Mesenchymal stem cell (in vitro differentiated cells and primary cell): ENCODE measurements at regions not wholly inside any gene's neighbourhood (a gene's known extent, or its start where the extent isn't known, plus 50 kb on each side); places are given as distances from the start of the nearest gene placed in this dataset. TPM values are rescaled to one million over a fixed set of nuclear protein-coding genes. Genes with fewer than 3 reads are reported as not detected.
A peak's percentile ranks its signal among the peaks of the same experiment; 100 is the strongest.

ENCODE experiments used
- DNase-seq: peaks from one replicate; pipeline ENCODE4 v3.0.0-alpha.2; 2013
- H2AFZ ChIP-seq: one replicate; pipeline ENCODE4 v1.6.1; 2013; ENCODE audit warnings: low read depth, mild to moderate bottlenecking, control low read depth, inconsistent platforms, low read length, moderate library complexity
- H2AK5ac ChIP-seq: 2 replicates; pipeline ENCODE4 v1.6.1; 2013; ENCODE audit warnings: low read length, moderate library complexity, mild to moderate bottlenecking, inconsistent platforms; ENCODE audit not compliant: severe bottlenecking
- H2BK120ac ChIP-seq: one replicate; pipeline ENCODE4 v1.6.1; 2013; ENCODE audit warnings: low read depth, mild to moderate bottlenecking, inconsistent platforms, low read length, moderate library complexity
- H2BK12ac ChIP-seq, 2 experiments: one replicate each; pipeline ENCODE4 v1.6.1; 2013; ENCODE audit warnings: inconsistent platforms in 2 of 2, low read length in 2 of 2, mild to moderate bottlenecking in 2 of 2, moderate library complexity in 2 of 2, control low read depth in 1 of 2
- H2BK15ac ChIP-seq: one replicate; pipeline ENCODE4 v1.6.1; 2013; ENCODE audit warnings: mild to moderate bottlenecking, low read depth, inconsistent platforms; ENCODE audit not compliant: poor library complexity, severe bottlenecking
- H2BK5ac ChIP-seq: 2 replicates; pipeline ENCODE4 v1.6.1; 2013; ENCODE audit warnings: low read depth, mild to moderate bottlenecking, low read length, control low read depth, inconsistent platforms; ENCODE audit not compliant: poor library complexity, severe bottlenecking
- H3K14ac ChIP-seq, 2 experiments: one replicate each; pipeline ENCODE4 v1.6.1; 2013; ENCODE audit warnings: inconsistent platforms in 2 of 2, low read length in 2 of 2, control low read depth in 1 of 2, mild to moderate bottlenecking in 1 of 2, moderate library complexity in 1 of 2
- H3K18ac ChIP-seq, 2 experiments: one replicate each; pipeline ENCODE4 v1.6.1; 2013; ENCODE audit warnings: inconsistent platforms in 2 of 2, low read length in 2 of 2, control low read depth in 1 of 2, low read depth in 1 of 2, mild to moderate bottlenecking in 1 of 2
- H3K23ac ChIP-seq, 2 experiments: one replicate each; pipeline ENCODE4 v1.6.1; 2013; ENCODE audit warnings: inconsistent platforms in 2 of 2, low read length in 2 of 2, mild to moderate bottlenecking in 2 of 2, moderate library complexity in 2 of 2, control low read depth in 1 of 2
- H3K27ac ChIP-seq: 2 replicates; pipeline ENCODE4 v1.5.1; 2013; ENCODE audit warnings: mild to moderate bottlenecking, moderate library complexity, low read length, control low read depth, inconsistent platforms; ENCODE audit not compliant: poor library complexity, severe bottlenecking
- H3K27me3 ChIP-seq, 2 experiments: 2 replicates each; pipeline versions ENCODE4 v1.6.1 to v1.7.0; 2013; ENCODE audit warnings: low read length in 2 of 2, mild to moderate bottlenecking in 2 of 2, moderate library complexity in 2 of 2, control low read depth in 1 of 2, inconsistent platforms in 1 of 2; ENCODE audit not compliant: control insufficient read depth in 1 of 2, insufficient read depth in 1 of 2
- H3K36me3 ChIP-seq, 2 experiments: 2 replicates each; pipeline versions ENCODE4 v1.6.1 to v1.7.0; 2013; ENCODE audit warnings: low read length in 2 of 2, control low read depth in 1 of 2, inconsistent platforms in 1 of 2, low read depth in 1 of 2, mild to moderate bottlenecking in 1 of 2; ENCODE audit not compliant: insufficient read depth in 2 of 2, control insufficient read depth in 1 of 2
- H3K4ac ChIP-seq, 2 experiments: one replicate each; pipeline ENCODE4 v1.6.1; 2013; ENCODE audit warnings: inconsistent platforms in 2 of 2, low read length in 2 of 2, mild to moderate bottlenecking in 2 of 2, moderate library complexity in 2 of 2, control low read depth in 1 of 2, low read depth in 1 of 2
- H3K4me1 ChIP-seq: 2 replicates; pipeline ENCODE4 v1.6.1; 2013; ENCODE audit warnings: low read depth, low read length, control low read depth; ENCODE audit not compliant: control insufficient read depth, insufficient read depth
- H3K4me2 ChIP-seq: 2 replicates; pipeline ENCODE4 v1.6.1; 2013; ENCODE audit warnings: low read length, mild to moderate bottlenecking, inconsistent platforms; ENCODE audit not compliant: poor library complexity, severe bottlenecking
- H3K4me3 ChIP-seq, 2 experiments: 2 replicates each; pipeline versions ENCODE4 v1.5.1 to v1.7.0; 2013; ENCODE audit warnings: low read length in 2 of 2, mild to moderate bottlenecking in 2 of 2, control low read depth in 1 of 2, low read depth in 1 of 2; ENCODE audit not compliant: insufficient read depth in 1 of 2
- H3K79me1 ChIP-seq: replicated peaks from 2 replicates; pipeline ENCODE4 v1.6.1; 2013; ENCODE audit warnings: mild to moderate bottlenecking, control low read depth, low read length, inconsistent platforms; ENCODE audit not compliant: poor library complexity, severe bottlenecking
- H3K9ac ChIP-seq: 2 replicates; pipeline ENCODE4 v1.7.0; 2013; ENCODE audit warnings: mild to moderate bottlenecking, low read length, moderate library complexity
- H3K9me3 ChIP-seq: 2 replicates; pipeline ENCODE4 v1.7.0; 2013; ENCODE audit warnings: mild to moderate bottlenecking, low read length; ENCODE audit not compliant: control insufficient read depth
- H4K8ac ChIP-seq: one replicate; pipeline ENCODE4 v1.6.1; 2013; ENCODE audit warnings: inconsistent platforms, mild to moderate bottlenecking, low read length, moderate library complexity
- H4K91ac ChIP-seq: one replicate; pipeline ENCODE4 v1.6.1; 2013; ENCODE audit warnings: mild to moderate bottlenecking, low read length, inconsistent platforms
- WGBS: methylation state at CpG from one replicate; pipeline ENCODE4 v1.1.7; 2013; ENCODE audit warnings: mixed read lengths; 5-methylcytosine and 5-hydroxymethylcytosine counted together
- small RNA-seq: library from polyadenylated mRNA; stranded (forward); fragments of <200 nt; extraction: miRNeasy Mini kit (QIAGEN cat#:217004); gene quantifications from one replicate; pipeline ENCODE3, GENCODE V24; 2013; ENCODE audit warnings: low read depth

- no peak for DNase-seq
- Histone ChIP-seq H3K14ac (no peak overlapping the region), H2AFZ (no peak overlapping the region), H2BK5ac (no peak overlapping the region), H2AK5ac (no peak overlapping the region), H3K4me1 (no peaks in the 10 kb centered on the region), H2BK15ac (no peak overlapping the region), H3K4me2 (no peak overlapping the region), H3K23ac (no peak overlapping the region), H3K27me3 (no peaks in the 10 kb centered on the region), H3K4me3 (no peak overlapping the region), H3K36me3 (no peaks in the 10 kb centered on the region), H2BK120ac (no peak overlapping the region), H3K9ac (no peak overlapping the region), H3K18ac (no peak overlapping the region), H2BK12ac (no peak overlapping the region), H3K9me3 (no peaks in the 10 kb centered on the region), H4K91ac (no peak overlapping the region), H3K79me1 (no peaks in the 10 kb centered on the region), H3K27ac (no peak overlapping the region), H3K4ac (no peak overlapping the region), H4K8ac (peak overlapping the region; percentile 47)
- WGBS, result 78% methylated on average over 2 of the region's 4 CpGs
Measured at GRCh38 chr9:12640866-12641636, 52.1 kb upstream of the TYRP1 start.

Small RNA genes lying in the stretch of these regions (small RNA-seq; reads per million reads assigned to genes)
- gene AL161788.1 (not detected), gene AL162413.1 (not detected), gene AL592227.1 (not detected), gene RNU2-47P (not detected)
